ENCODE measurements at regions not wholly inside any gene's neighbourhood (a gene's known extent, or its start where the extent isn't known, plus 50 kb on each side); places are given as distances from the start of the nearest gene placed in this dataset.
"Not testable (repeated sequence)": the region's sequence is repeated elsewhere in the genome, so short reads cannot be mapped to it uniquely, and the experiment has no call there.

GRCh38 chr22:48482198-48482597 lies 1345.5 kb downstream of the BRD1 start:
- TF ChIP-seq, protein P1, sequence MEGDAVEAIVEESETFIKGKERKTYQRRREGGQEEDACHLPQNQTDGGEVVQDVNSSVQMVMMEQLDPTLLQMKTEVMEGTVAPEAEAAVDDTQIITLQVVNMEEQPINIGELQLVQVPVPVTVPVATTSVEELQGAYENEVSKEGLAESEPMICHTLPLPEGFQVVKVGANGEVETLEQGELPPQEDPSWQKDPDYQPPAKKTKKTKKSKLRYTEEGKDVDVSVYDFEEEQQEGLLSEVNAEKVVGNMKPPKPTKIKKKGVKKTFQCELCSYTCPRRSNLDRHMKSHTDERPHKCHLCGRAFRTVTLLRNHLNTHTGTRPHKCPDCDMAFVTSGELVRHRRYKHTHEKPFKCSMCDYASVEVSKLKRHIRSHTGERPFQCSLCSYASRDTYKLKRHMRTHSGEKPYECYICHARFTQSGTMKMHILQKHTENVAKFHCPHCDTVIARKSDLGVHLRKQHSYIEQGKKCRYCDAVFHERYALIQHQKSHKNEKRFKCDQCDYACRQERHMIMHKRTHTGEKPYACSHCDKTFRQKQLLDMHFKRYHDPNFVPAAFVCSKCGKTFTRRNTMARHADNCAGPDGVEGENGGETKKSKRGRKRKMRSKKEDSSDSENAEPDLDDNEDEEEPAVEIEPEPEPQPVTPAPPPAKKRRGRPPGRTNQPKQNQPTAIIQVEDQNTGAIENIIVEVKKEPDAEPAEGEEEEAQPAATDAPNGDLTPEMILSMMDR (IDR thresholded peaks at IDR 0.05) = not testable (repeated sequence)
- not testable (repeated sequence) for TF ChIP-seq ZFX (IDR thresholded peaks at IDR 0.05; ENCODE audit: borderline replicate concordance)
